Glutamatergic neuron (in vitro differentiated cells): ENCODE measurements at regions not wholly inside any gene's neighbourhood (a gene's known extent, or its start where the extent isn't known, plus 50 kb on each side); places are given as distances from the start of the nearest gene placed in this dataset.

Source experiments
- DNase-seq: peaks from one replicate; pipeline ENCODE4 v3.0.0; 2022
- H3K27ac Mint-ChIP-seq: one replicate; pipeline ENCODE4 v1.8.0; 2020; ENCODE audit warnings: mild to moderate bottlenecking, mixed read lengths, inconsistent platforms; ENCODE audit not compliant: unreplicated experiment
- H3K27me3 Mint-ChIP-seq: one replicate; pipeline ENCODE4 v1.8.0; 2020; ENCODE audit warnings: mild to moderate bottlenecking, moderate library complexity, mixed read lengths, inconsistent platforms; ENCODE audit not compliant: unreplicated experiment
- H3K36me3 Mint-ChIP-seq: one replicate; pipeline ENCODE4 v1.8.0; 2020; ENCODE audit warnings: mild to moderate bottlenecking, mixed read lengths, inconsistent platforms; ENCODE audit not compliant: unreplicated experiment
- H3K4me1 Mint-ChIP-seq: one replicate; pipeline ENCODE4 v1.8.0; 2020; ENCODE audit warnings: mild to moderate bottlenecking, low read depth, mixed read lengths, inconsistent platforms; ENCODE audit not compliant: unreplicated experiment
- H3K4me3 Mint-ChIP-seq: one replicate; pipeline ENCODE4 v1.8.0; 2020; ENCODE audit warnings: mild to moderate bottlenecking, mixed read lengths, inconsistent platforms; ENCODE audit not compliant: unreplicated experiment
- H3K9me3 Mint-ChIP-seq: one replicate; pipeline ENCODE4 v1.8.0; 2020; ENCODE audit warnings: mild to moderate bottlenecking, moderate library complexity, mixed read lengths, inconsistent platforms; ENCODE audit not compliant: unreplicated experiment
- TF ChIP-seq, protein P1 (sequence below): fragments of 200-600 bp; sonication (generic); IDR thresholded peaks from one replicate; pipeline ENCODE4 v1.5.0; 2021; ENCODE audit not compliant: partially characterized antibody, unreplicated experiment

GRCh38 chr13:47332149-47332548 lies 435.3 kb upstream of the HTR2A start:
- Mint-ChIP-seq H3K4me1 (peaks cover 6% of the 10 kb centered on the region), H3K27ac (no peak overlapping the region), H3K4me3 (no peak overlapping the region), H3K9me3 (peaks cover 2% of the 10 kb centered on the region), H3K36me3 (no peaks in the 10 kb centered on the region), H3K27me3 (no peaks in the 10 kb centered on the region)
- TF ChIP-seq, protein P1, sequence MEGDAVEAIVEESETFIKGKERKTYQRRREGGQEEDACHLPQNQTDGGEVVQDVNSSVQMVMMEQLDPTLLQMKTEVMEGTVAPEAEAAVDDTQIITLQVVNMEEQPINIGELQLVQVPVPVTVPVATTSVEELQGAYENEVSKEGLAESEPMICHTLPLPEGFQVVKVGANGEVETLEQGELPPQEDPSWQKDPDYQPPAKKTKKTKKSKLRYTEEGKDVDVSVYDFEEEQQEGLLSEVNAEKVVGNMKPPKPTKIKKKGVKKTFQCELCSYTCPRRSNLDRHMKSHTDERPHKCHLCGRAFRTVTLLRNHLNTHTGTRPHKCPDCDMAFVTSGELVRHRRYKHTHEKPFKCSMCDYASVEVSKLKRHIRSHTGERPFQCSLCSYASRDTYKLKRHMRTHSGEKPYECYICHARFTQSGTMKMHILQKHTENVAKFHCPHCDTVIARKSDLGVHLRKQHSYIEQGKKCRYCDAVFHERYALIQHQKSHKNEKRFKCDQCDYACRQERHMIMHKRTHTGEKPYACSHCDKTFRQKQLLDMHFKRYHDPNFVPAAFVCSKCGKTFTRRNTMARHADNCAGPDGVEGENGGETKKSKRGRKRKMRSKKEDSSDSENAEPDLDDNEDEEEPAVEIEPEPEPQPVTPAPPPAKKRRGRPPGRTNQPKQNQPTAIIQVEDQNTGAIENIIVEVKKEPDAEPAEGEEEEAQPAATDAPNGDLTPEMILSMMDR = no peak
- DNase-seq = no peak

GRCh38 chr13:47330031-47330430 lies 433.2 kb upstream of the HTR2A start:
- no peaks in the 10 kb centered on the region for H3K36me3 Mint-ChIP-seq
- peaks cover 2% of the 10 kb centered on the region for H3K9me3 Mint-ChIP-seq
- H3K4me1 Mint-ChIP-seq = peaks cover 6% of the 10 kb centered on the region
- no peak for DNase-seq
- TF ChIP-seq, protein P1 = no peak
- H3K27ac Mint-ChIP-seq = no peak overlapping the region
- H3K4me3 Mint-ChIP-seq = no peak overlapping the region
- H3K27me3 Mint-ChIP-seq = no peaks in the 10 kb centered on the region

GRCh38 chr13:47327861-47328260 lies 431.0 kb upstream of the HTR2A start:
- Mint-ChIP-seq H3K27ac (no peak overlapping the region), H3K27me3 (no peaks in the 10 kb centered on the region), H3K4me3 (no peak overlapping the region), H3K4me1 (no peaks in the 10 kb centered on the region), H3K36me3 (no peaks in the 10 kb centered on the region), H3K9me3 (peaks cover 2% of the 10 kb centered on the region)
- no peak for DNase-seq
- TF ChIP-seq, protein P1 = no peak

- H3K36me3 Mint-ChIP-seq = no peaks in the 10 kb centered on the region
- H3K9me3 Mint-ChIP-seq = no peaks in the 10 kb centered on the region
- no peaks in the 10 kb centered on the region for H3K4me1 Mint-ChIP-seq
- TF ChIP-seq, protein P1 = no peak
- H3K27ac Mint-ChIP-seq = no peak overlapping the region
- H3K27me3 Mint-ChIP-seq = no peaks in the 10 kb centered on the region
- no peak for DNase-seq
- H3K4me3 Mint-ChIP-seq = no peak overlapping the region
These were observed 429.2 kb upstream of the HTR2A start for GRCh38 chr13:47326061-47326460.

GRCh38 chr13:47317356-47317755 lies 420.5 kb upstream of the HTR2A start:
- H3K4me1 Mint-ChIP-seq = no peaks in the 10 kb centered on the region
- H3K27me3 Mint-ChIP-seq = no peaks in the 10 kb centered on the region
- TF ChIP-seq, protein P1 = no peak
- no peak for DNase-seq
- no peaks in the 10 kb centered on the region for H3K36me3 Mint-ChIP-seq
- H3K9me3 Mint-ChIP-seq = peaks cover 2% of the 10 kb centered on the region
- H3K4me3 Mint-ChIP-seq = no peak overlapping the region
- no peak overlapping the region for H3K27ac Mint-ChIP-seq
